ENCODE measurements at regions not wholly inside any gene's neighbourhood (a gene's known extent, or its start where the extent isn't known, plus 50 kb on each side); places are given as distances from the start of the nearest gene placed in this dataset.

GRCh38 chr20:53736757-53737395, 143.2 kb upstream of the ZNF217 start:
- TF ChIP-seq CTCF (IDR thresholded peaks at IDR 0.05) (no peak), POLR2A (IDR thresholded peaks at IDR 0.05) (no peak), EP300 (IDR thresholded peaks at IDR 0.05) (peak in 1 of 2 donors; percentile 19)
- peak overlapping the region in 3 of 4 donors; percentile 70 to 84 (median 76) for H3K27ac ChIP-seq
- H3K27me3 ChIP-seq: no peaks in the 10 kb centered on the region
- peak overlapping the region in 1 of 4 donors; percentile 5 for H3K4me3 ChIP-seq
- H3K9me3 ChIP-seq: no peaks in the 10 kb centered on the region
- no peak for DNase-seq (ENCODE audit: low spot score in 2 of 2)
- peaks cover 0 to 54% (median 25%) of the 10 kb centered on the region in 4 donors for H3K4me1 ChIP-seq
- H3K36me3 ChIP-seq: no peaks in the 10 kb centered on the region
- 24 to 34% methylated on average over 6 of the region's 6 CpGs for WGBS, 2 donors

- Histone ChIP-seq H3K27ac (peak overlapping the region in 2 of 4 donors; percentile 76 to 84), H3K36me3 (no peaks in the 10 kb centered on the region), H3K27me3 (no peaks in the 10 kb centered on the region), H3K9me3 (no peaks in the 10 kb centered on the region), H3K4me1 (peaks cover 0 to 54% (median 24%) of the 10 kb centered on the region in 4 donors), H3K4me3 (no peak overlapping the region)
- TF ChIP-seq EP300 (IDR thresholded peaks at IDR 0.05): no peak
- TF ChIP-seq POLR2A (IDR thresholded peaks at IDR 0.05): no peak
- TF ChIP-seq CTCF (IDR thresholded peaks at IDR 0.05): no peak
- no peak for DNase-seq (ENCODE audit: low spot score in 2 of 2)
- whole genome bisulfite sequencing, 2 donors: 31 to 35% methylated on average over 7 of the region's 7 CpGs
Measured at GRCh38 chr20:53736122-53736756, 142.6 kb upstream of the ZNF217 start.

- DNase-seq (ENCODE audit: low spot score in 2 of 2): no peak
- Histone ChIP-seq H3K4me3 (no peak overlapping the region), H3K27me3 (no peaks in the 10 kb centered on the region), H3K36me3 (no peaks in the 10 kb centered on the region), H3K9me3 (no peaks in the 10 kb centered on the region), H3K4me1 (peaks cover 0 to 49% (median 23%) of the 10 kb centered on the region in 4 donors), H3K27ac (no peak overlapping the region)
- TF ChIP-seq CTCF (IDR thresholded peaks at IDR 0.05) (no peak), POLR2A (IDR thresholded peaks at IDR 0.05) (no peak), EP300 (IDR thresholded peaks at IDR 0.05) (no peak)
- 50 to 62% methylated on average over 5 of the region's 5 CpGs for WGBS, 2 donors
Measured at GRCh38 chr20:53735536-53736050, 142.0 kb upstream of the ZNF217 start.

GRCh38 chr20:53734006-53734688, 140.5 kb upstream of the ZNF217 start:
- no peaks in the 10 kb centered on the region for H3K9me3 ChIP-seq
- no peaks in the 10 kb centered on the region for H3K36me3 ChIP-seq
- no peak for DNase-seq (ENCODE audit: low spot score in 2 of 2)
- no peak overlapping the region for H3K4me3 ChIP-seq
- 79 to 80% methylated on average over 7 of the region's 7 CpGs for WGBS, 2 donors
- no peak overlapping the region for H3K27ac ChIP-seq
- no peaks in the 10 kb centered on the region for H3K27me3 ChIP-seq
- TF ChIP-seq POLR2A (IDR thresholded peaks at IDR 0.05) (no peak), CTCF (IDR thresholded peaks at IDR 0.05) (no peak), EP300 (IDR thresholded peaks at IDR 0.05) (no peak)
- H3K4me1 ChIP-seq: peaks cover 0 to 34% (median 20%) of the 10 kb centered on the region in 4 donors

GRCh38 chr20:53731595-53731994, 138.0 kb upstream of the ZNF217 start:
- Histone ChIP-seq H3K4me3 (no peak overlapping the region), H3K4me1 (peaks cover 0 to 9% (median 5%) of the 10 kb centered on the region in 4 donors), H3K36me3 (no peaks in the 10 kb centered on the region), H3K9me3 (no peaks in the 10 kb centered on the region), H3K27ac (no peak overlapping the region), H3K27me3 (no peaks in the 10 kb centered on the region)
- TF ChIP-seq POLR2A (IDR thresholded peaks at IDR 0.05) (no peak), CTCF (IDR thresholded peaks at IDR 0.05) (no peak), EP300 (IDR thresholded peaks at IDR 0.05) (no peak)
- 81 to 88% methylated on average over 2 of the region's 2 CpGs for WGBS, 2 donors
- DNase-seq (ENCODE audit: low spot score in 2 of 2): no peak
